H1 (cell line): ENCODE measurements at regions not wholly inside any gene's neighbourhood (a gene's known extent, or its start where the extent isn't known, plus 50 kb on each side); places are given as distances from the start of the nearest gene placed in this dataset.

Source experiments
- CTCF ChIA-PET: fragments of 300-600 bp; sonication (Branson Sonifier 250); formaldehyde crosslinking; loops from one replicate; lab custom pipeline; 2021; ENCODE audit not compliant: partially characterized antibody; lab: Charles Lee
- POLR2A ChIA-PET: fragments of 300-600 bp; sonication (Branson Sonifier 250); formaldehyde crosslinking; loops from one replicate; lab custom pipeline; 2021; ENCODE audit warnings: inconsistent platforms; ENCODE audit not compliant: partially characterized antibody; lab: Charles Lee
- DNase-seq, 2 experiments: peaks; one replicate each; pipeline versions ENCODE4 v3.0.0 to v3.0.0-alpha.2; 2010 to 2022; ENCODE audit warnings: low spot score in 2 of 2, low read depth in 1 of 2, mixed read lengths in 1 of 2
- FAIRE-seq: peaks from 2 replicates; lab custom pipeline; 2011; peaks lifted over from hg19 to GRCh38; lab: Jason Lieb, UNC
- H2AFZ ChIP-seq: 2 replicates; pipeline ENCODE4 v1.8.1; 2012; ENCODE audit warnings: low read length, inconsistent platforms
- H2AK5ac ChIP-seq: 2 replicates; pipeline ENCODE4 v1.6.1; 2013; ENCODE audit warnings: low read depth, low read length
- H2BK120ac ChIP-seq: replicated peaks from 2 replicates; pipeline ENCODE3; 2013; ENCODE audit warnings: low read depth, low read length, inconsistent platforms
- H2BK12ac ChIP-seq: 2 replicates; pipeline ENCODE4 v1.6.1; 2013; ENCODE audit warnings: low read depth, low read length
- H2BK15ac ChIP-seq: 2 replicates; pipeline ENCODE4 v1.6.1; 2013; ENCODE audit warnings: low read length
- H2BK20ac ChIP-seq: 2 replicates; pipeline ENCODE4 v1.6.1; 2013; ENCODE audit warnings: low read length
- H2BK5ac ChIP-seq: 2 replicates; pipeline ENCODE4 v1.6.1; 2013; ENCODE audit warnings: low read depth, low read length
- H3K14ac ChIP-seq: 2 replicates; pipeline ENCODE4 v1.6.1; 2013; ENCODE audit warnings: inconsistent platforms; ENCODE audit not compliant: insufficient read length
- H3K18ac ChIP-seq: 2 replicates; pipeline ENCODE4 v1.6.1; 2013; ENCODE audit warnings: low read length; ENCODE audit errors: extremely low read depth
- H3K23ac ChIP-seq: 2 replicates; pipeline ENCODE4 v1.6.1; 2013; ENCODE audit warnings: inconsistent platforms; ENCODE audit not compliant: insufficient read length
- H3K23me2 ChIP-seq: 2 replicates; pipeline ENCODE4 v1.6.1; 2013; ENCODE audit warnings: low read depth, low read length
- H3K27ac ChIP-seq: 2 replicates; pipeline ENCODE4 v1.6.1; 2011; ENCODE audit warnings: low read depth, low read length, inconsistent platforms
- H3K27me3 ChIP-seq, 4 experiments: replicated peaks in 1 of 4; 1 replicate in 1 of 4; 2 replicates in 3 of 4; pipeline versions ENCODE4 v1.6.1 to v1.8.1; 2011 to 2013; ENCODE audit warnings: low read length in 3 of 4, mild to moderate bottlenecking in 3 of 4, inconsistent platforms in 2 of 4, mixed read lengths in 2 of 4, moderate library complexity in 1 of 4; ENCODE audit not compliant: control insufficient read depth in 3 of 4, insufficient read depth in 3 of 4; ENCODE audit errors: extremely low read depth in 1 of 4
- H3K36me3 ChIP-seq, 4 experiments: 2 replicates each; pipeline versions ENCODE4 v1.6.1 to v1.8.1; 2011 to 2013; ENCODE audit warnings: mild to moderate bottlenecking in 4 of 4, low read length in 3 of 4, moderate library complexity in 2 of 4, control low read depth in 1 of 4, inconsistent platforms in 1 of 4; ENCODE audit not compliant: insufficient read depth in 4 of 4, control insufficient read depth in 2 of 4
- H3K4ac ChIP-seq: replicated peaks from 2 replicates; pipeline ENCODE3; 2013; ENCODE audit warnings: low read length, low read depth, mixed read lengths, inconsistent platforms; ENCODE audit not compliant: insufficient read length
- H3K4me1 ChIP-seq, 4 experiments: replicated peaks in 1 of 4; 1 replicate in 1 of 4; 2 replicates in 3 of 4; pipeline versions ENCODE4 v1.6.1 to v1.8.1; 2011 to 2013; ENCODE audit warnings: low read length in 3 of 4, inconsistent platforms in 2 of 4, mixed read lengths in 1 of 4; ENCODE audit not compliant: insufficient read depth in 4 of 4, control insufficient read depth in 3 of 4
- H3K4me2 ChIP-seq, 2 experiments: 2 replicates each; pipeline versions ENCODE4 v1.6.1 to v1.8.1; 2011 to 2013; ENCODE audit warnings: low read depth in 2 of 2, low read length in 2 of 2, control low read depth in 1 of 2, inconsistent platforms in 1 of 2, mild to moderate bottlenecking in 1 of 2; ENCODE audit not compliant: insufficient read depth in 1 of 2
- H3K4me3 ChIP-seq, 4 experiments: fragments of 200-600, 300-600 bp in 1 of 4; sonication (generic), shearing (Covaris generic), sonication (Bioruptor Twin) in 1 of 4; 2 replicates each; pipeline versions ENCODE4 v1.5.1 to v1.8.1; 2011 to 2016; ENCODE audit warnings: low read length in 4 of 4, low read depth in 3 of 4, control low read depth in 2 of 4, inconsistent platforms in 2 of 4, mild to moderate bottlenecking in 2 of 4, mixed read lengths in 1 of 4, moderate library complexity in 1 of 4; ENCODE audit not compliant: insufficient read depth in 2 of 4; ENCODE audit errors: extremely low read depth in 1 of 4
- H3K56ac ChIP-seq: replicated peaks from 2 replicates; pipeline ENCODE3; 2013; ENCODE audit warnings: low read depth, mild to moderate bottlenecking, mixed read lengths, low read length, inconsistent platforms; ENCODE audit not compliant: insufficient read length
- H3K79me1 ChIP-seq: 2 replicates; pipeline ENCODE4 v1.6.1; 2013; ENCODE audit warnings: low read depth, low read length, control low read depth
- H3K79me2 ChIP-seq, 2 experiments: 2 replicates each; pipeline versions ENCODE4 v1.6.1 to v1.8.1; 2012 to 2013; ENCODE audit warnings: low read length in 2 of 2, mild to moderate bottlenecking in 2 of 2, inconsistent platforms in 1 of 2; ENCODE audit not compliant: insufficient read depth in 2 of 2, control insufficient read depth in 1 of 2
- H3K9ac ChIP-seq, 4 experiments: replicated peaks in 1 of 4; 1 replicate in 1 of 4; 2 replicates in 3 of 4; pipeline versions ENCODE4 v1.6.1 to v1.8.1; 2011 to 2013; ENCODE audit warnings: low read depth in 3 of 4, low read length in 3 of 4, control low read depth in 2 of 4, mild to moderate bottlenecking in 2 of 4, moderate library complexity in 2 of 4, inconsistent platforms in 1 of 4; ENCODE audit errors: extremely low read depth in 1 of 4
- H3K9me3 ChIP-seq, 2 experiments: 2 replicates each; pipeline versions ENCODE4 v1.6.1 to v1.8.1; 2012 to 2013; ENCODE audit warnings: mild to moderate bottlenecking in 2 of 2, moderate library complexity in 2 of 2, control low read depth in 1 of 2, inconsistent platforms in 1 of 2, low read depth in 1 of 2, low read length in 1 of 2, mixed read lengths in 1 of 2; ENCODE audit not compliant: insufficient read depth in 2 of 2
- H4K20me1 ChIP-seq, 2 experiments: replicated peaks in 1 of 2; 2 replicates each; pipeline versions ENCODE3 to v1.8.1; 2011 to 2013; ENCODE audit warnings: inconsistent platforms in 2 of 2, low read length in 2 of 2, mild to moderate bottlenecking in 1 of 2; ENCODE audit not compliant: insufficient read depth in 2 of 2, control insufficient read depth in 1 of 2
- H4K5ac ChIP-seq: 2 replicates; pipeline ENCODE4 v1.6.1; 2013; ENCODE audit warnings: low read length, low read depth, mixed read lengths, inconsistent platforms; ENCODE audit not compliant: insufficient read length
- H4K8ac ChIP-seq: 2 replicates; pipeline ENCODE4 v1.8.0; 2013; ENCODE audit warnings: mild to moderate bottlenecking, moderate library complexity, low read length, inconsistent platforms; ENCODE audit not compliant: insufficient read depth; ENCODE audit errors: extremely low read depth
- H4K91ac ChIP-seq: replicated peaks from 2 replicates; pipeline ENCODE3; 2013; ENCODE audit warnings: low read length, mixed read lengths, inconsistent platforms; ENCODE audit not compliant: insufficient read length
- BCL11A ChIP-seq, 2 experiments: IDR thresholded peaks; one replicate each; pipeline ENCODE4 v1.6.1; 2011; ENCODE audit warnings: low read depth in 2 of 2, low read length in 2 of 2, mild to moderate bottlenecking in 2 of 2
- CTBP2 ChIP-seq: IDR thresholded peaks from 2 replicates; pipeline ENCODE4 v1.7.0; 2011; ENCODE audit warnings: borderline replicate concordance, mild to moderate bottlenecking, moderate library complexity, mixed read lengths, low read length; ENCODE audit not compliant: insufficient read depth, insufficient read length
- CTCF ChIP-seq, 3 experiments: IDR thresholded peaks; 1 replicate in 2 of 3; 2 replicates in 1 of 3; pipeline versions ENCODE4 v1.5.1 to v1.6.1; 2011; ENCODE audit warnings: low read length in 3 of 3, mild to moderate bottlenecking in 3 of 3, inconsistent platforms in 2 of 3, low read depth in 1 of 3, moderate library complexity in 1 of 3; ENCODE audit not compliant: insufficient read depth in 1 of 3; ENCODE audit errors: control extremely low read depth in 1 of 3
- KDM4A ChIP-seq: IDR thresholded peaks from one replicate; pipeline ENCODE4 v1.7.1; 2012; ENCODE audit warnings: low read depth, mild to moderate bottlenecking, moderate library complexity, low read length, inconsistent platforms; ENCODE audit not compliant: severe bottlenecking
- RAD21 ChIP-seq, 2 experiments: IDR thresholded peaks in 1 of 2; conservative IDR thresholded peaks in 1 of 2; 2 replicates each; pipeline ENCODE4 v1.6.1; 2011; ENCODE audit warnings: low read depth in 2 of 2, low read length in 2 of 2, improper control_type of control experiment in 1 of 2, inconsistent platforms in 1 of 2, mild to moderate bottlenecking in 1 of 2, moderate library complexity in 1 of 2
- SRF ChIP-seq: IDR thresholded peaks from 2 replicates; pipeline ENCODE4 v1.6.1; 2011; ENCODE audit warnings: mild to moderate bottlenecking, low read depth, low read length, moderate library complexity
- WGBS, 2 experiments: shearing (Covaris generic) in 1 of 2; methylation state at CpG; one replicate each; pipeline versions ENCODE4 v1.1.6 to v1.1.7; 2013 to 2015; ENCODE audit warnings: low lambda C conversion rate in 2 of 2, mixed read lengths in 2 of 2, inconsistent platforms in 1 of 2, low coverage in 1 of 2, missing lambda C conversion rate in 1 of 2; ENCODE audit not compliant: insufficient replicate concordance in 2 of 2, insufficient coverage in 1 of 2, insufficient read length in 1 of 2; ENCODE audit errors: extremely low coverage in 1 of 2, missing lambda C conversion rate in 1 of 2; 5-methylcytosine and 5-hydroxymethylcytosine counted together
- TF ChIP-seq, protein P1 (sequence below): IDR thresholded peaks from 2 replicates; pipeline ENCODE4 v1.6.1; 2012; ENCODE audit warnings: low read length, inconsistent platforms
- TF ChIP-seq, protein P2 (sequence below): IDR thresholded peaks from 2 replicates; pipeline ENCODE4 v1.6.1; 2011; ENCODE audit warnings: low read length, improper control_type of control experiment

DNA sequence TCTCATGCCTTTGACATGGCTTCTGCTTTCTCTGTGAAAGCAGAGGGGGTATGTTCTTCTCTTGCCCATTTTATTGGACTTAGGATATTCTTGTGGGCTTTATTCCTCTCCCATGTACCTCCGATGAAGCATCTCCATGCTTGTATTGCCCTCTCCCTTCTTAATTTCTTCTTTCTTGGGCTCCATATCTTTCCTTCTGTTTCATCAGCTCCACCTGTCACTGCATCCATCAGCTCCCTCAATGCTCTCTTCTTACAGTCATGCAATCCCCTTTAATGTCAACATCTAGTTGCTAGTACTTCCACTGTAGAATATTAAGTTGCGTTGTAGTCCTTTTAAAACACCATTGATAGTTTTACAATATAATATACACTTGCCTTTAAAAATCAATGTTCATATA is 257.6 kb downstream of the GPAT3 start:
- no peak for FAIRE-seq
- CTCF ChIA-PET, result no interaction called here
- POLR2A ChIA-PET, result no interaction called here
- TF ChIP-seq CTBP2, result no peak
- TF ChIP-seq, protein P1, sequence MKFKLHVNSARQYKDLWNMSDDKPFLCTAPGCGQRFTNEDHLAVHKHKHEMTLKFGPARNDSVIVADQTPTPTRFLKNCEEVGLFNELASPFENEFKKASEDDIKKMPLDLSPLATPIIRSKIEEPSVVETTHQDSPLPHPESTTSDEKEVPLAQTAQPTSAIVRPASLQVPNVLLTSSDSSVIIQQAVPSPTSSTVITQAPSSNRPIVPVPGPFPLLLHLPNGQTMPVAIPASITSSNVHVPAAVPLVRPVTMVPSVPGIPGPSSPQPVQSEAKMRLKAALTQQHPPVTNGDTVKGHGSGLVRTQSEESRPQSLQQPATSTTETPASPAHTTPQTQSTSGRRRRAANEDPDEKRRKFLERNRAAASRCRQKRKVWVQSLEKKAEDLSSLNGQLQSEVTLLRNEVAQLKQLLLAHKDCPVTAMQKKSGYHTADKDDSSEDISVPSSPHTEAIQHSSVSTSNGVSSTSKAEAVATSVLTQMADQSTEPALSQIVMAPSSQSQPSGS, result no peak
- no peak for TF ChIP-seq SRF
- no peak for TF ChIP-seq KDM4A
- no peak for TF ChIP-seq BCL11A (IDR thresholded peaks at IDR 0.05; ENCODE audit: low read depth in 2 of 2, low read length in 2 of 2)
- TF ChIP-seq CTCF (IDR thresholded peaks at IDR 0.05; ENCODE audit: control extremely low read depth in 1 of 3, insufficient read depth in 1 of 3, low read depth in 1 of 3, low read length in 3 of 3), result no peak
- TF ChIP-seq, protein P2, sequence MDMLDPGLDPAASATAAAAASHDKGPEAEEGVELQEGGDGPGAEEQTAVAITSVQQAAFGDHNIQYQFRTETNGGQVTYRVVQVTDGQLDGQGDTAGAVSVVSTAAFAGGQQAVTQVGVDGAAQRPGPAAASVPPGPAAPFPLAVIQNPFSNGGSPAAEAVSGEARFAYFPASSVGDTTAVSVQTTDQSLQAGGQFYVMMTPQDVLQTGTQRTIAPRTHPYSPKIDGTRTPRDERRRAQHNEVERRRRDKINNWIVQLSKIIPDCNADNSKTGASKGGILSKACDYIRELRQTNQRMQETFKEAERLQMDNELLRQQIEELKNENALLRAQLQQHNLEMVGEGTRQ, result no peak
- no peak for TF ChIP-seq RAD21 (IDR thresholded peaks at IDR 0.05 in 1 of 2, conservative IDR thresholded peaks at IDR 0.05 in 1 of 2; ENCODE audit: low read depth in 2 of 2, low read length in 2 of 2)

More for the DNA sequence above, 257.6 kb downstream of the GPAT3 start:
- WGBS, 2 experiments, result 68% methylated on average over 2 of the region's 2 CpGs; no CpG with 5 or more reads in 1 of the 2 experiments
- Histone ChIP-seq H3K9me3 (no peaks in the 10 kb centered on the region), H4K20me1 (no peaks in the 10 kb centered on the region), H2BK5ac (no peak overlapping the region), H3K56ac (no peak overlapping the region), H3K4me3 (no peak overlapping the region), H4K91ac (no peak overlapping the region), H2BK15ac (no peak overlapping the region), H3K36me3 (no peaks in the 10 kb centered on the region), H3K23me2 (no peaks in the 10 kb centered on the region), H3K23ac (no peak overlapping the region), H2AFZ (no peak overlapping the region), H3K4me2 (no peak overlapping the region), H2BK12ac (no peak overlapping the region), H2AK5ac (no peak overlapping the region), H3K79me1 (no peaks in the 10 kb centered on the region), H4K8ac (no peak overlapping the region), H3K27me3 (peaks cover 0 to 1% (median 0%) of the 10 kb centered on the region in 4 experiments; a peak in 1 of 7 replicates), H3K9ac (no peak overlapping the region), H3K4ac (no peak overlapping the region), H3K79me2 (no peaks in the 10 kb centered on the region), H3K18ac (no peak overlapping the region), H4K5ac (no peak overlapping the region), H3K14ac (no peak overlapping the region), H2BK20ac (no peak overlapping the region), H3K27ac (no peak overlapping the region), H3K4me1 (no peaks in the 10 kb centered on the region), H2BK120ac (no peak overlapping the region)
- DNase-seq, result no peak
